Neural progenitor cell (in vitro differentiated cells): ENCODE measurements at regions not wholly inside any gene's neighbourhood (a gene's known extent, or its start where the extent isn't known, plus 50 kb on each side); places are given as distances from the start of the nearest gene placed in this dataset.

Experiments
- DNase-seq: peaks from one replicate; pipeline ENCODE4 v3.0.0-alpha.2; 2016; ENCODE audit warnings: low spot score
- H2AFZ ChIP-seq: fragments of 200-600 bp; sonication (generic); replicated peaks from 2 replicates; pipeline ENCODE4 v1.6.1; 2016; ENCODE audit warnings: antibody characterized with exemption
- H3F3A ChIP-seq: fragments of 200-600 bp; sonication (generic); 2 replicates; pipeline ENCODE4 v1.6.1; 2016; ENCODE audit warnings: antibody characterized with exemption, low read depth
- H3K27ac ChIP-seq: fragments of 200-600 bp; sonication (generic); 2 replicates; pipeline ENCODE4 v1.5.1; 2016; ENCODE audit warnings: mild to moderate bottlenecking
- H3K27me3 ChIP-seq: fragments of 200-600 bp; sonication (generic); 2 replicates; pipeline ENCODE4 v1.6.1; 2016; ENCODE audit warnings: mild to moderate bottlenecking, moderate library complexity
- H3K36me3 ChIP-seq: fragments of 200-600 bp; sonication (generic); 2 replicates; pipeline ENCODE4 v1.5.1; 2016
- H3K4me1 ChIP-seq: fragments of 200-600 bp; sonication (generic); 2 replicates; pipeline ENCODE4 v1.6.1; 2016; ENCODE audit warnings: mixed run types
- H3K4me2 ChIP-seq: fragments of 200-600 bp; sonication (generic); 2 replicates; pipeline ENCODE4 v1.6.1; 2016
- H3K4me3 ChIP-seq: fragments of 200-600 bp; sonication (generic); 2 replicates; pipeline ENCODE4 v1.5.1; 2016
- H3K79me2 ChIP-seq: fragments of 200-600 bp; sonication (generic); 2 replicates; pipeline ENCODE4 v1.6.1; 2016; ENCODE audit warnings: low read depth
- H3K9ac ChIP-seq: fragments of 200-600 bp; sonication (generic); 2 replicates; pipeline ENCODE4 v1.6.1; 2016
- H3K9me3 ChIP-seq: fragments of 200-600 bp; sonication (generic); 2 replicates; pipeline ENCODE4 v1.5.1; 2016; ENCODE audit warnings: low read depth
- H4K20me1 ChIP-seq: fragments of 200-600 bp; sonication (generic); 2 replicates; pipeline ENCODE4 v1.6.1; 2016; ENCODE audit warnings: low read depth
- H3K27ac Mint-ChIP-seq: 3 replicates; pipeline ENCODE4 v1.8.0; 2021; ENCODE audit warnings: mixed read lengths
- H3K27me3 Mint-ChIP-seq: 2 replicates; pipeline ENCODE4 v1.8.0; 2022; ENCODE audit warnings: low read depth, mild to moderate bottlenecking, inconsistent platforms, moderate library complexity, mixed read lengths; ENCODE audit not compliant: insufficient read depth
- H3K36me3 Mint-ChIP-seq: 3 replicates; pipeline ENCODE4 v1.8.0; 2021; ENCODE audit warnings: mixed read lengths
- H3K4me1 Mint-ChIP-seq: 3 replicates; pipeline ENCODE4 v1.8.0; 2021; ENCODE audit warnings: mixed read lengths
- H3K4me3 Mint-ChIP-seq: 3 replicates; pipeline ENCODE4 v1.8.0; 2021; ENCODE audit warnings: mild to moderate bottlenecking, moderate library complexity, mixed read lengths
- H3K9me3 Mint-ChIP-seq: 3 replicates; pipeline ENCODE4 v1.8.0; 2020; ENCODE audit warnings: mixed read lengths
- EZH2 ChIP-seq: fragments of 200-600 bp; sonication (generic); IDR thresholded peaks from 2 replicates; pipeline ENCODE4 v1.6.1; 2017; ENCODE audit warnings: antibody characterized with exemption, mild to moderate bottlenecking, moderate library complexity
- EZH2phosphoT487 ChIP-seq: fragments of 200-600 bp; sonication (generic); IDR thresholded peaks from 2 replicates; pipeline ENCODE4 v1.6.1; 2017; ENCODE audit warnings: antibody characterized with exemption
- TF ChIP-seq, protein P1 (sequence below): fragments of 200-600 bp; sonication (generic); IDR thresholded peaks from 2 replicates; pipeline ENCODE4 v1.5.1; 2017; ENCODE audit warnings: antibody characterized with exemption, mild to moderate bottlenecking

DNA sequence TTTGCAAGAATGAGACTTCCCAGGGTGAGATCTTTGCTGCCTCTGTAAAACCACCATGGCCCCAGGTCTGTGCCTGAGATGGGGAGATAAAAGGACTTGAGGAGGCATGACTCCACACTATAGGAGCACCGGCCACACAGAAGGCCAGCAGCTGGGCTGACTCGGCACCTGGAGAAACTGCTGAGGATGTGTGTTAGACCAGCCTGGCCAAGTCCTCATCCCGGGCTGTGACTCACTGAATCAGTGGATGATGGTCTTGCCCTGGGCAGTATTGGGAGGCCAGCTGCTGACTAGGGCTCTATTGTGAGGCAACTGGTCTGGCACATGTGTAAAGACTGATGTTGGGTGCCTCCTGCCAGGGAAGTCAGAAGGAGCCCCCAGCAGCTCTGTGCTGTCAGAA is 286.2 kb downstream of the ACTL7B start:
- H3K4me2 ChIP-seq, result no peak overlapping the region
- H3K36me3 Mint-ChIP-seq, result no peaks in the 10 kb centered on the region
- no peaks in the 10 kb centered on the region for H3K4me1 Mint-ChIP-seq
- H3K9me3 Mint-ChIP-seq, result no peaks in the 10 kb centered on the region
- H3K36me3 ChIP-seq, result no peaks in the 10 kb centered on the region
- no peak for DNase-seq
- no peaks in the 10 kb centered on the region for H3K27me3 Mint-ChIP-seq
- no peaks in the 10 kb centered on the region for H3K27me3 ChIP-seq
- H3K4me1 ChIP-seq, result no peaks in the 10 kb centered on the region
- TF ChIP-seq, protein P1, sequence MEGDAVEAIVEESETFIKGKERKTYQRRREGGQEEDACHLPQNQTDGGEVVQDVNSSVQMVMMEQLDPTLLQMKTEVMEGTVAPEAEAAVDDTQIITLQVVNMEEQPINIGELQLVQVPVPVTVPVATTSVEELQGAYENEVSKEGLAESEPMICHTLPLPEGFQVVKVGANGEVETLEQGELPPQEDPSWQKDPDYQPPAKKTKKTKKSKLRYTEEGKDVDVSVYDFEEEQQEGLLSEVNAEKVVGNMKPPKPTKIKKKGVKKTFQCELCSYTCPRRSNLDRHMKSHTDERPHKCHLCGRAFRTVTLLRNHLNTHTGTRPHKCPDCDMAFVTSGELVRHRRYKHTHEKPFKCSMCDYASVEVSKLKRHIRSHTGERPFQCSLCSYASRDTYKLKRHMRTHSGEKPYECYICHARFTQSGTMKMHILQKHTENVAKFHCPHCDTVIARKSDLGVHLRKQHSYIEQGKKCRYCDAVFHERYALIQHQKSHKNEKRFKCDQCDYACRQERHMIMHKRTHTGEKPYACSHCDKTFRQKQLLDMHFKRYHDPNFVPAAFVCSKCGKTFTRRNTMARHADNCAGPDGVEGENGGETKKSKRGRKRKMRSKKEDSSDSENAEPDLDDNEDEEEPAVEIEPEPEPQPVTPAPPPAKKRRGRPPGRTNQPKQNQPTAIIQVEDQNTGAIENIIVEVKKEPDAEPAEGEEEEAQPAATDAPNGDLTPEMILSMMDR, result no peak
- TF ChIP-seq EZH2 (no peak), EZH2phosphoT487 (no peak)
- H2AFZ ChIP-seq, result no peak overlapping the region
- no peaks in the 10 kb centered on the region for H3K79me2 ChIP-seq
- H4K20me1 ChIP-seq, result no peaks in the 10 kb centered on the region
- no peak overlapping the region for H3K9ac ChIP-seq
- H3K9me3 ChIP-seq, result no peaks in the 10 kb centered on the region
- H3K4me3 Mint-ChIP-seq, result no peak overlapping the region
- H3K27ac Mint-ChIP-seq, result no peak overlapping the region
- no peak overlapping the region for H3K4me3 ChIP-seq
- no peaks in the 10 kb centered on the region for H3F3A ChIP-seq
- no peak overlapping the region for H3K27ac ChIP-seq

DNA sequence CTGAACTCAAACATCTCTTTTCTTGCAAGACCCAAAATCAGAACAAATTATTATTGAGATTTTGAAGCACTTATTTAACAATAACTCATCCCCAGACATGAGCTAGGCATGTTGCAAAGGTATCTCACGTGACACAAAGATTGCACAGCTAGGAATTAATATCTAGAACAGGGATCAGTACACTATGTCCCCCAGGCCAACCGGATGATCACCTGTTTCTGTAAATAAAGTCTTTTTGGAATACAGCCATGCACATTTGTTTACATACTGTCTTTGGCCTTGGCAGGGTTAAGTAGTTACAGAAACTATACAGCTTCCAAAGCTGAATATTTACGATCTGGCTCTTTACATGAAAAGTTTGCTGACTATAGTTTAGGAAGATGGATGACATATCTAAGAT is 287.7 kb downstream of the ACTL7B start:
- Mint-ChIP-seq H3K4me1 (no peaks in the 10 kb centered on the region), H3K27me3 (no peaks in the 10 kb centered on the region), H3K36me3 (no peaks in the 10 kb centered on the region), H3K9me3 (no peaks in the 10 kb centered on the region), H3K27ac (no peak overlapping the region), H3K4me3 (no peak overlapping the region)
- no peaks in the 10 kb centered on the region for H4K20me1 ChIP-seq
- no peak for TF ChIP-seq EZH2phosphoT487
- TF ChIP-seq EZH2, result no peak
- TF ChIP-seq, protein P1, result no peak
- H3K4me2 ChIP-seq, result no peak overlapping the region
- H3K9ac ChIP-seq, result no peak overlapping the region
- H3K4me1 ChIP-seq, result no peaks in the 10 kb centered on the region
- no peaks in the 10 kb centered on the region for H3K36me3 ChIP-seq
- H3K9me3 ChIP-seq, result no peaks in the 10 kb centered on the region
- no peaks in the 10 kb centered on the region for H3F3A ChIP-seq
- H3K27ac ChIP-seq, result no peak overlapping the region
- no peaks in the 10 kb centered on the region for H3K27me3 ChIP-seq
- no peak for DNase-seq
- no peak overlapping the region for H3K4me3 ChIP-seq
- H2AFZ ChIP-seq, result no peak overlapping the region
- H3K79me2 ChIP-seq, result no peaks in the 10 kb centered on the region

DNA sequence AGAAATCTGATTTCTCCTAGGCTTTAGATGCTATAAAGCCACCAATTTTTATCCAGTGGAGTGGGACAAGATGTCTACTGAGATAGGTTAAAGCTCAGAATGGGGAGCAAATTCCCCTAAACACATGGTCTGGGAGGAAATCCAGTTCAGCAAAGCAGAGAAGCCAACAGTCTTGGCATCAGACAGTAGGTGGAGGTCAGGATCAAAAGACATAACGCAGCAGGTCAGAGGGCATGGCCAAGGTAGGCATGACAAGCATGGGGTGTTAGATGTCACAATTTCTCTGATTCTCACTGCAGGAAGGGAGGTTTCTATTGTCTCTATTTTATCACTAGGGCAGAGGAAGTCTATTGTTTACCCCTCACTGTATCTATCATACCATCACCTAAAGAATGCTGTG is 288.2 kb downstream of the ACTL7B start:
- H3K27me3 Mint-ChIP-seq, result no peaks in the 10 kb centered on the region
- H2AFZ ChIP-seq, result no peak overlapping the region
- H3K36me3 ChIP-seq, result no peaks in the 10 kb centered on the region
- no peak overlapping the region for H3K9ac ChIP-seq
- no peak overlapping the region for H3K4me2 ChIP-seq
- no peaks in the 10 kb centered on the region for H3K9me3 ChIP-seq
- no peaks in the 10 kb centered on the region for H4K20me1 ChIP-seq
- H3K27ac ChIP-seq, result no peak overlapping the region
- no peak overlapping the region for H3K27ac Mint-ChIP-seq
- TF ChIP-seq EZH2phosphoT487 (no peak), EZH2 (no peak)
- TF ChIP-seq, protein P1, result no peak
- no peak for DNase-seq
- no peak overlapping the region for H3K4me3 ChIP-seq
- no peaks in the 10 kb centered on the region for H3K79me2 ChIP-seq
- H3F3A ChIP-seq, result no peaks in the 10 kb centered on the region
- no peaks in the 10 kb centered on the region for H3K4me1 ChIP-seq
- no peak overlapping the region for H3K4me3 Mint-ChIP-seq
- H3K4me1 Mint-ChIP-seq, result no peaks in the 10 kb centered on the region
- no peaks in the 10 kb centered on the region for H3K36me3 Mint-ChIP-seq
- no peaks in the 10 kb centered on the region for H3K27me3 ChIP-seq
- H3K9me3 Mint-ChIP-seq, result no peaks in the 10 kb centered on the region
